ENCODE measurements at regions not wholly inside any gene's neighbourhood (a gene's known extent, or its start where the extent isn't known, plus 50 kb on each side); places are given as distances from the start of the nearest gene placed in this dataset.
"Not testable (repeated sequence)": the region's sequence is repeated elsewhere in the genome, so short reads cannot be mapped to it uniquely, and the experiment has no call there.

DNA sequence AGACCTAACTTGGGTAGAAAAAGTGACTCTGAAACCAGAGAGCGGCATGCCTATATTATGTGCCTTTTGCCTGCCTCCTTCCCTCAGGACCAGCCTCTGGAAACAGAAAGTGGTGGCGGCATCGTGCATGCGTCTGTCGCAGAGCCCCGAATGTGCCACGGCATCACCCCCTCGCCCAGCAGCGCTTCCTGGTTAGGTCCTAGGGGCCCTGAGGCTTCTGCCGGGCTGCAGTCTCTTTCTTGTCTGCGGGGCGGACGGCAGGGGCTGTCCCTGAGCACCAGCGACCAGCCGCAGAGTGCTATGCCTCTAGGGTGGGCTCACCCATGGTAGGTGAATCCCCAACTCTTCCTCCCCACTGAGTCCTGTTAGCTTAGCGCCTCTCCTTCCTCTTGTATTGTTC lies 68.7 kb downstream of the VSIG4 start:
- DNase-seq (ENCODE audit: low spot score), result no peak

DNA sequence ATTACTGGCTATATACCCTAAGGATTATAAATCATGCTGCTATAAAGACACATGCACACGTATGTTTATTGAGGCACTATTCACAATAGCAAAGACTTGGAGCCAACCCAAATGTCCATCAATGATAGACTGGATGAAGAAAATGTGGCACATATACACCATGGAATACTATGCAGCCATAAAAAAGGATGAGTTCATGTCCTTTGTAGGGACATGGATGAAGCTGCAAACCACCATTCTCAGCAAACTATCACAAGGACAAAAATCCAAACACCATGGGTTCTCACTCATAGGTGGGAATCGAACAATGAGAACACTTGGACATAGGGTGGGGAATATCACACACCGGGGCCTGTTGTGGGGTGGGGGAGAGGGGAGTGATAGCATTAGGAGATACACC lies 72.7 kb downstream of the VSIG4 start:
- DNase-seq (ENCODE audit: low spot score), result not testable (repeated sequence)

DNA sequence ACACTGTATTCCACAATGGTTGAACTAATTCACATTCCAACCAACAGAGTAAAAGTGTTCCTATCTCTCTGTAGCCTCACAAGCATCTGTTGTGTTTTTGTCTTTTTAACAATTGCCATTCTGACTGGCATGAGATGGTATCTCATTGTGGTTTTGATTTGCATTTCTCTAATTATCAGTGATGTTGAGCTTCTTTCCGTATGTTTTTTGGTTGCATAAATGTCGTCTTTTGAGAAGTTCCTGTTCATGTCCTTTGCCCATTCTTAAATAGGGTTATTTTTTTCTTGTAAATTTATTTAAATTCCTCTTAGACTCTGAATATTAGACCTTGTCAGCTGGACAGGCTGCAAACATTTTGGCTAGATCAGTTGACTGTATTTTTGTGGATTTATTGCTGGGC lies 78.2 kb downstream of the VSIG4 start:
- DNase-seq (ENCODE audit: low spot score), result no peak

DNA sequence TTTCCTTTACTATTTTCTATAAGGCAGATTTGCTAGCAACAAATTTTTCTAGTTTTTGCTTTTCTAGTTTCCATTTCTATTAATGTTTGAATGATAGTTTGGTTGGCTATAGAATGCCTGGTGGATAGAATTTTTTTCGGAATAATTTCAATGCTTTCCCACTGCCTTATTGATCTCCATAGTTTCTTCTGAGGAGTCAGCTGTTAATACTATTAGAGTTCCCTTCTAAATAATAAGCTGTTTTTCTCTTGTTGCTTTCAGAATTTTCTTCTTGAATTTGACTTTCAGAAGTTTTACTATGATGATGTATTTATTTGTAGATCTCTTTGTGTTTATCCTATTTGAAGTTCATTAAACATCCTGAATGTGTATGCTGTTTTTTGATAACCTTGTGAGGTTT lies 91.8 kb downstream of the VSIG4 start:
- DNase-seq (ENCODE audit: low spot score), result no peak

DNA sequence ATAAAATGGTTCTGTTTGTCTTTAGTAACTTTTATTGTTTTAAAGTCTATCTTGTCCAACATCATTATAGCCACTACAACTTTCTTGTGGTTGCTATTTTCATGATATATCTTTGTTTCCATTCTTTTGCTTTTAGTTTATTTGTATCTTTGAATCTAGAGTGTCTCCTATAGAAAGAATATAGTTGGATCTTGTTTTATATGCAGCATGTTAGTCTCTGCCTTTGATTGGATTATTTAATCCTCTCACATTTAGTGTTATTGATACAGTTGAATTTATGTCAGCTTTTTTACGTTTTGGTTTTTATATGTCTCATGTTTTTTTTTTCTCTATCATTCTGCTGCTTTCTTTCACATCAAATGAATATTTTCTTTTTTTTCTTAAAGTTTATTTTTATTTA lies 98.1 kb downstream of the VSIG4 start:
- no peak for DNase-seq (ENCODE audit: low spot score)

DNA sequence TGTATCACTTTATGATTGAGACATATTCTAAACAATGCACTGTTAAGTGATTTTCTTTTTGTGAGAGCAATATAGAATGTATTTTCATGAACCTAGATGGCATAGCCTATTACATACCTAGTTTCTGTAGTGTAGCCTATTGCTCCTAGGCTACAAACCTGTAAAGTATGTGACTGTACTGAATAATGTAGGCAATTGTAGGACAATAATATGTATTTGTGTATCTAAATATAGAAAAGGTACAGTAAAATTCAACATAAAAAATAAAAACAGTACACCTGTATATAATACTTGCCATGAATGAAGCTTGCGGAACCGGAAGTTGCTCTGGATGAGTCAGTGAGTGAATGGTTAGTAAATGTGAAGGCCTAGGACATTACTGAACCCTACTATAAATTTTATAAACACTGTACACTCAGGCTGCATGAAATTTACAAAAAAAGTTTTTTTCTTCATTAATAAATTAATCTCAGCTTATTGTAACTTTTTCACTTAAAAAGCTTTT lies 106.7 kb downstream of the VSIG4 start:
- no peak for DNase-seq (ENCODE audit: low spot score)

DNA sequence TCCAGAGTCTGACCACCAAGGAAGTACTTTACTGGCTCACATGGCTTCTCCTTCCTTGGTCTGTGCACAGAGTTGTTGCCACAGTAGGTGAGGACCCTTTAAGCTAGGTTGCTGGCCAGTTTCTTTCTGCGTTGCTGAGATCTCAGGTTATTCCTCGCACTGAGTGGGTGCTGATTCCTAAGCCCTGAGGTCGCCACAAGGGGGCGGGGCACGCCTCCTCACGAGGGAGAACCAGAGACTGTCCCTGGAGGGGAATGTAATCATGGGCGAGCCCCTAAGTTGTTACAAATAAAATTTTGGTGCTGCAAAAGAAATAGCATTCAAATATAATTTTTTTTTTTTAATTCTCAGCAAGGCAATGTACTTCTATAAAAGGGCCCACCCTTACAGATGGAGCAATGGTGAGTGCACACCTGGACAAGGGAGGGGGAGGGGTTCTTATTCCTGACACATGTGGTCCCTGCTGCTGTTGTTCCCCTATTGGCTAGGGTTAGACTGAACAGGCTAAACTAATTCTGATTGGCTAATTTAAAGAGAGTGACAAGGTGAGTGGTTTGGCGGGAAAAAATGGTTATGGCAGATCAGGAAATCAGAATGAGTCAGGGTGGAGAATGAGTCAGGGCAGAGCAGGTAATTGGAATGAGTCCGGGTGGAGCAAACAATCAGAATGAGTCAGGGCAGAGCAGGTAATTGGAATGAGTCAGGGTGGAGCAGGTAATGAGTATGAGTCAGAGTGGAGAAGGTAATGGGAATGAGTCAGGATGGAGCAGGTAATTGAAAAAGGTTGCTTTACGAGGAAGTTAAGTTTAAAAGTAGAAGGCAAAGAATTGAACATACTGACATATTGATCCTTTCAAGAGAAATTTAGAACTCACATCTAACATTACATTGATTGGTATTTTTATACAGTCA lies 107.5 kb downstream of the VSIG4 start:
- DNase-seq (ENCODE audit: low spot score), result no peak

DNA sequence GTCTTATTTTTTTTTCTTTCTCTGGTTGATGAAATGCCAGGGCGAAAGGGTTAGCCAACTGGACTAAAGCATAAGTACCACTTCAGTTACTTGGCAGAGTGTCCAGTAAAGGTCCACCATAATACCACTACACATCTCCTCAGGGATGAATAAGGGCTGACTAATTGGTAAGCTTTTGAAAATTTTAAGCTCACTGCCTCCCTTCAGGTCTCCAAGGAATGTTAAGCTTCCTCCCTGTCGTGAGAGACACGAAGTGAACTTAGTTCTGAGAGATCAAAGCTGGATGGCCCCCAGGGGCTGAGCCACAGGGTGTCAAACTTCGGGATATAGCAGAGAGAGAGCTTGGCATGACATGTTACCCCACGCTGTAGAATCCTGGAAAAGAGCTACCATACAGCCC lies 111.4 kb downstream of the VSIG4 start:
- DNase-seq (ENCODE audit: low spot score), result no peak

DNA sequence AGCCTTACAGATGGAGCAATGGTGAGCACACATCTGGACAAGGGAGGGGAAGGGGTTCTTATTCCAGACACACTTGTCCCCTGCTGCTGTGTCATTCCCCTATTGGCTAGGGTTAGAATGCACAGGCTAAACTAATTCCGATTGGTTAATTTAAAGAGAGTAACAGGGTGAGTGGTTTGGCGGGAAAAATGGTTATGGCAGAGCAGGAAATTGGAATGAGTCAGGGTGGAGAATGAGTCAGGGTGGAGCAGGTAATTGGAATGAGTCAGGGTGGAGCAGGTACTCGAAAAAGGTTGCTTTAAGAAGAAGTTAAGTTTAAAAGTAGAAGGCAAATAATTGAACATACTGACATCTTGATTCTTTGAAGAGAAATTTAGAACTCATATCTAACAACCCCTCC lies 112.5 kb downstream of the VSIG4 start:
- DNase-seq (ENCODE audit: low spot score), result not testable (repeated sequence)

DNA sequence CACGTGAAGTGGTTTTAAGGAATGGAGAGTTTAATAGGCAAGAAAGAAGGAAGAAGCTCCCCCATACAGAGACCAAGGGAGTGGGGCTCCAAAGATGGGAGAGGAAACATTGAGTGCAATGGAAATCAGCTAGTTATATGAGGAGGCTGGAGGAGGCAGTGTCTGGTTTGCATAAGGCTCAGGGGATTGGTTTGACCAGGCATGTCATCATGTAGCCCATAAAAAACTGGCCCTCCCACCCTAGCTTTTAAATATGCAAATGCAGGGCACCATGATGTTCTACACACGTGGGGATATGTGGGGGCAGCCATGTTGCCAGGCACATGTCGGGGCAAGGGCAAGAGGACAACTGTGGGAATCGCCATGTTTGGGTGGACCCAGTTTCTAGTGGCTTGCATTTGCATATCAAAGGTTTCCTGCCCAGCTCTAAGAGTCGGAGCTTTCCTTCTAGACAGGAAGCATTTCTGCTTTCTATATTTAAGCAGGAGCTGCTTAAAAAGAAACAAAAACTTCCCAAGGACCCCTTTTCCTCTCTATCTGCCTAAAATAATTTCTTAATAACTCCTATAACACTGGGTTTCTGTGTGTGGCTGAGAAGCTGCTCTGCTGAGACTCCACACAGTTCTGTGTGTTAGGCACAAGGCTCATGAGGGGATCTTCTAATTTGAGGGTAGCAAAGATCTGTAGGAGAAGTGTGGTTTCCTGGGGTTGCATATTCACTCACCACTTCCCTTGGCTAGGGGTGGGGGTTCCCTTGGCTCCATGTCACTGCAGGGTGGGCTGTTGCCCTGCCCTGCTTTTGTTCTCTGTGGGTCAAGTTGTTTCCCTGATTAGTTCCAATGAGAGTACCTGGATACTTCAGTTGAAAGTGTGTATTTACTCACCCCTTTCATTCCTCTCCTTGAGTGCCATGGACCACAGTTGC lies 113.5 kb downstream of the VSIG4 start:
- no peak for DNase-seq (ENCODE audit: low spot score)

DNA sequence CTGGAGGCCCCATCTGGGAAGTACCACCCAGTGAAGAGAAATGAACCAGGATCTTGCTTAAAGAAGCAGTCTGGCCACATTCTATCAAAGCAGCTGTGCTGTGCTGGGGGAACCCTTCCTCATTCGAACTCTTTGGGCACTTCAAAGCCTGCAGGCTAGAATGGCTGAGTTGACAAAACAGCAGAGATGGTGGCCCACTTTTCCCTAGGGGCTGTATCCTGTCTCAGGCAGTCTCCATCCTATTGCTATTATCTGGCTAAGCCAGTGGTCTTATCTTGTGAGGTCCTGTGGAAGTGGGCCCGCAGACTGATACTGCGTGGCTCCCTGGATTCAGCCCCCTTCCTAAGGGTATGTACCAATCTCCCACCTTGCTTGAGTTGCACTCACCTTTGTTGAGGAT lies 114.3 kb downstream of the VSIG4 start:
- DNase-seq (ENCODE audit: low spot score), result no peak

DNA sequence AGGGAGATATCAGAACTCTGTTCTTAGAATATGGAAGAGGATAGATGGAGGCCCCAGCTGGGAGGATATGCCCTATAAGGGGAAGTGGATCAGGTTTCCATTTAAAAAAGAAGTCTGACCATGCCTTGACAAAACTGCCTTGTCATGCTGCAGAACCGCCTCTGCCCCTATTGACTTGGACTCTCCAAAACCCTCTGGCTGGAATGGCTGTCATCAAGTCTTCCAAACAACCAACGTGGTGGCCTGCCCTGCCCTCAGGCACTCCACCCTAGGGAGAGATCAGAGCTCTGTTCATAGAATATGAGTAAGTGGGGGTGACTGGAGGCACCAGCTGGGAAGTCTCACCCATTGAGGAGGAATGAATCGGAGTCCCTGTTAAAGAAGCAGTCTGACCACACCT lies 114.9 kb downstream of the VSIG4 start:
- DNase-seq (ENCODE audit: low spot score), result no peak

DNA sequence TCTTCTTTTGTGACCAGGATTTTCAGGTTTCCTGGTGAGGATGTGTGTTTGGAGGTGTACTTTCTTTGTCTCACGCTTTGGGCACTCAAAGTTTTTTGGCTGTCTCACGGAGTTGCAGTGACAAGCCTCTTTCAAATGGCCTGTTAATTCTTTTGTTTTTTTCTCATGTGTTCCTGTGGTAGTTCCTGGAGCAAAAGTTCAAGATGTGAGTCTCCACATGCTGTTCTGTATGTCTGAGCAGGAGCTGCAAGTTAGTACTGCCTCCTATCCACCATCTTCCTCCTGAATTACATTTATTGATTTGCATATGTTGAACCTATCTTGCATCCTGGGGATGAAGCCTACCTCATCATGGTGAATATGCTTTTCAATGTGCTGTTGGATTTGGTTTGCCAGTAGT lies 118.5 kb downstream of the VSIG4 start:
- no peak for DNase-seq (ENCODE audit: low spot score)

DNA sequence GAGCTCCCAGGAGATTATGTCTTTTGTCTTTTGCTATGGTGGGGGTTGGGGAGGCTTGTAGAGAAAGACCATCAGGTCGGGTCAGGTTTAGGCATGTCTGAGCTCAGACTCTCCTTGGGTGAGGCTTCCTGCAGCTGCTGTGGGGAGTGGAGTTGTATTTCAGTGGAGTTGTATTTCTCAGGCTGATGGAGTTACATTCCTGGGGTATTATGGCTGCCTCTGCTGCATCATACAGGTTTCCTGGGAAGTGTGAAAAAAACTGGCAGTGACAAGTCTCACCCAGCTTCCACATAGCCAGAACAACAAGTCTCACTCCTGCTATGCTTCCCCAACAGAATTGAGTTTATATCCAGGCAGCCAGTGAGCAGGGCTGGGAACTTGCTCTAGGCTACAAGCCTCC lies 119.3 kb downstream of the VSIG4 start:
- no peak for DNase-seq (ENCODE audit: low spot score)

DNA sequence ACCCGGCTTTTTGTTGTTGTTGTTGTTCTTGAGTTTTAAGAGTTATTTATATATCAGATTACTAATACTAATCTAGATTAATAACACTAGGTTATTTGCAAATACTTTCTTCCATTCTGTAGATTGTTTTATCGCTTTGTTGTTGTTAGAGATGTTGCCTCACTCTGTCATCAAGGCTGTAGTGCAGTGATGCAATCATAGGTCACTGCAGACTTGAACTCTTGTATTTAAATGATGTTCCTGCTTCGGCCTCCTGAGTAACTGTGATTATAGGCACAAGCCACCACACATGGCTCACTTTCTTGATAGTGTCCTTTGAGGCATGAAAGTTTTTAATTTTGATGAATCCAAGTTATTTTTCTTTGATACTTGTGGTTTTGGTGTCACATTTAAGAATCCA lies 129.0 kb downstream of the VSIG4 start:
- DNase-seq (ENCODE audit: low spot score), result no peak

DNA sequence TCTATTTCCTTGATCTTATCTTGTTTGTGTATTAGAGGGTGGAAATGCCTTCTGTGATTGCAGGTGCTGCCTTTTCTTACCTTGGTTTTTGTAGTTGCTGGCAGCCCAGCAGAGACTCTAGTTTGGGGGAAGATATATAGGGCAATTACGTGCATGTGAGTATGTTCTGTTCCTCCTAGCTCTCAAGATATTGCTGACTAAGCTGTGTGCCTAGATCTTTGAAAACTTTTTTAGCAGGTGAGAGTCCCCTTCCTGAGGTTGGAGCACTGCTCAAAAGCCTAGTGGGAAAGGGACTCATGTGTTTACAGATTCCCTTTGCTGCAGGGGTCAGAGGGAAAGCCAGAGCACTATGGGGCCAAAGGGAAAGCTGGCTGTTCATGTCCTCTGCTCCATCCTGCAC lies 136.1 kb downstream of the VSIG4 start:
- no peak for DNase-seq (ENCODE audit: low spot score)

DNA sequence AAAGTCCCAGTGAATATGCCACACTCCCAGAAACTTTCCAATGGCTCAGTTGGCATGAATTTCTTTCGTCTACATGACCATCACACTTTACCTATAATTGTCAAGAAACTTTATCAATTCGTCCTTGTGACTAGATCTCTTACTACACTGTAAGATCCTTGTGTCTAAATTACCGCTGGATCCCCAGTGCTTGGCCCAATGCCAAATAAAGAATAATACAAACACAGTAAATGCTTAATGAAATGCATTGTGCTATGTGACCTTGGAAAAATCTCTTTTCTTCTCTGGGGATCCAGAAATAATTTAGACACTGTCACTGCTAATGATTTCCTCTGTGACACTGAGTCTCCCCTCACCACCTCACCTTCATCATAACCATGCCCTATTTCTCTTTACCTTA lies 137.9 kb downstream of the VSIG4 start:
- no peak for DNase-seq (ENCODE audit: low spot score)

DNA sequence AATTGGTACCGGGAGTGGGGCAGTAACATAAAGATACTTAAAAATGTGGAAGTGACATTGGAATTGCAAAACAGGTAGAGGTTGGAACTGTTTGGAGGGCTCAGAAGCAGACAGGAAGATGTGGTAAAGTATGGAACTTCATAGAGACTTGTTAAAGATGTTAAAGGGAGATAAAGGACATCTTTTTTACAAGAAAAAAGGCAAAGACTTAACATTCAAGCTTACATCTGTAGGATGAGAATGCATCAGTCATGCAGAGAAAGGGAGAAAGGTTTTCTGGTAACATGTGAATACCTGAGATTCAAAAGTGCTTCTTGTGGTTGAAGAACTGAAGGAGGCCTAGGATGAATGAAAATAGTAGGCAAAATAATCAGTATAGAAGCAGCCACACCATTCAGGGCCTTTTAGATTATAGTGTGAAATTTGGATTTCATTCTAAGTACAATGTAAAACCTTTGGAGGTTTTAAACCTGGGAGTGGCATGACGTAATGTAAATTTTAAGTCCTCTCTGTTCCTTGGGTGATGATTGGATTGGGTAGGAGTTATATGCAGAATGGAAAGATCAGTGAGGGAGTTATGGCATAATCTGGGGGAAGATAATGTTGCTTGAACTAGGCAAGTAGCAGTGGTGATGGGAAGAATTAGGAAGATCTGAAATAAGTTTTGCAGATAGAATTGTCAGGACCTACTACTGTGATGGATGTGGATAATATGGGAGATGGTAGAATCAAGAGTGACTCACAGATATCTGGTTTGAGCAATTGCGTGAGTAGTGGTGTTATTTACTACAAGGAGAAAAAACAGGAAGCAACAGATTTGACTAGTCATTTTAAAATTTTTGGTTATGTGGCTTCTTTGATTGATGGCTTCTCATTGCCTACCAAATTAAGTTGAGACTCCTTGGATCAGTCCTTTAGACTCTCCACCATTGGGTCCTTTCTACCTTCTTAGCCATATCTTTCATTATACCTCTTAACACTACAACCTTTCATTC lies 138.7 kb downstream of the VSIG4 start:
- no peak for DNase-seq (ENCODE audit: low spot score)

DNA sequence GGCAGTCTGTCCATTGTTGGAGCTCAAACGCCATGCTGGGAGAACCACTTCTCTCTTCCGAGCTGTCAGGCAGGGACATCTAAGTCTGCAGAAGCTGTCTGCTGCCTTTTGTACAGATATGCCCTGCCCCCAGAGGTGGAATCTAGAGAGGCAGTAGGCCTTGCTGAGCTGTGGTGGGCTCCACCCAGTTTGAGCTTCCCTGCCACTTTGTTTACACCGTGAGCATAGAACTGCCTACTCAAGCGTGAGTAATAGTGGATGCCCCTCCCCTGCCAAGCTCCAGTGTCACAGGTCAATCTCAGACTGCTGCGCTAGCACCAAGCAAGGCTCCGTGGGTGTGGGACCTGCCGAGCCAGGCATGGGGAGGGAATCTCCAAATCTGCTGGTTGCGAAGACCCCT lies 145.7 kb downstream of the VSIG4 start:
- no peak for DNase-seq (ENCODE audit: low spot score)

DNA sequence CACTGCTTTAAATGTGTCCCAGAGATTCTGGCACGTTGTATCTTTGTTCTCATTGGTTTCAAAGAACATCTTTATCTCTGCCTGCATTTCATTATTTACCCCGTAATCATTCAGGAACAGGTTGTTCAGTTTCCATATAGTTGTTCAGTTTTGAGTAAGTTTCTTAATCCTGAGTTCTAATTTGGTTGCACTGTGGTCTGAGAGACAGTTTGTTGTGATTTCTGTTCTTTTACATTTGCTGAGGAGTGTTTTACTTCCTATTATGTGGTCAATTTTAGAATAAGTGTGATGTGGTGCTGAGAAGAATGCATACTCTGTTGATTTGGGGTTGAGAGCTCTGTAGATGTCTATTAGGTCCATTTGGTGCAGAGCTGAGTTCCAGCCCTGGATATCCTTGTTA lies 148.1 kb downstream of the VSIG4 start:
- not testable (repeated sequence) for DNase-seq (ENCODE audit: low spot score)

DNA sequence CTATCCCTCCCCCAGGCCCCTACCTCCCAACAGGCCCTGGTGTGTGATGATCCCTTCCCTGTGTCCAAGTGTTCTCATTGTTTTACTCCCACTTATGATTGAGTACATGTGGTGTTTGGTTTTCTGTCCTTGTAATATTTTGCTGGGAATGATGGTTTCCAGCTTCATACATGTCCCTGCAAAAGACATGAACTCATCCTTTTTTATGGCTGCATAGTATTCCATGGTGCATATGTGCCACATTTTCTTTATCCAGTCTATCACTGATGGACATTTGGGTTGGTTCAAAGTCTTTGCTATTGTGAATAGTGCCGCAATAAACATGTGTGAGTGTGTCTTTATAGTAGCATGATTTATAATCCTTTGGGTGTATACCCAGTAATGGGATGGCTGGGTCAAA lies 151.7 kb downstream of the VSIG4 start:
- not testable (repeated sequence) for DNase-seq (ENCODE audit: low spot score)

DNA sequence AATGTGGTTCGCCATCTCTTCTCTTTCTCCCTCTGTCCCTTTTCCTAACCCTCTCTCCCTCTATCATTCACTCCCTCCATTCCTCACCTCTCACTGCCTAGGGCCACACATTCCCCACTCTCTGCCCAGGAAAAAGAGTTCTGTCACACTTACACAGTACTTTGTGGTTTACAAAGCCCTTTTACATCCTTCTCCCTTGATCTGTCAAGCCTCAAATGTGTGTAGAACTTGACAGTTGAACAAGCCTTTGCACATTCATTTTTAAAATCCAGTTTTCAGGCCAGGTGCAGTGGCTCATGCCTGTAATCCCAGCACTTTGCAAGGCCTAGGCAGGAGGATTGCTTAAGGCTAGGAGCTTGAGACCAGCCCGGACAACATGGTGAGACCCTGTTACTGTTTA lies 156.3 kb downstream of the VSIG4 start:
- DNase-seq (ENCODE audit: low spot score), result no peak
